ENCODE measurements at regions not wholly inside any gene's neighbourhood (a gene's known extent, or its start where the extent isn't known, plus 50 kb on each side); places are given as distances from the start of the nearest gene placed in this dataset.

DNA sequence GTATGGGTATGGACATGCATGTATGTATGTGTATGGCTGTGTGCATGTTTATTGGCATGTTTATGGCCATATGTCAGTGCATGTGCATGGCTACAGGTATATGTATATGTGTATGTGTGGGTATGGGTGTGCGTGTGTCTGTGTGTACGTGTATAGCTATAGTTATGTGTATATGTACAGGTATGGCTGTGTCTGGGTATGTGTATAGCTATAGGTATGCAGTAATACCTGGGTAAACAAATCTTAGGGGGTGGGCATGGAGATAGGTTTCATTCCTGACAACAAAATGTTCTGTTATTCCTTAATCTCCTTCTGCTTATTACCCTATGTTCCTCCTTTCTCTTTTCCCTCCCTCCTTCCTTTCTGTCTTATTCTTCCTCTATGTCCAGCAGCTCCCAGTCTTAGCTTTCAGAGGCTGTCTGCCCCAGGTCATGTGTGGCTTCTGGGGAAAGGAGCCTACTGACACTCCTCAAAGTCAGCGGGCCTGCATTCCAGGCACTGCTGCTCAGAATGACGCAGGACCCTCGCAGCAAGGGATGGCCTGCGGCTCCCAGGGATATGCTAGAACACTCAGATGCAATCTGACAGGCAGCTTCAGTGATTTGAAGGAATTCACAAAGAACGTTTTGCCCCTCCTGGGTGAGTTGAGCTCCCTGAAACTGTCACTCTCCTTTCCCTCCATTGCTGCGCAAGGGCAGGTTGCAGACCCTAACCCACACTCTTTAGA, 139.3 kb upstream of the PHACTR1 start:
- Histone ChIP-seq H3K4me1 (no peaks in the 10 kb centered on the region), H3K4me3 (no peak overlapping the region), H3K27ac (no peak overlapping the region), H3K9me3 (no peaks in the 10 kb centered on the region), H3K27me3 (no peaks in the 10 kb centered on the region), H3K36me3 (no peaks in the 10 kb centered on the region)
- ATAC-seq (no peak), FAIRE-seq (no peak), DNase-seq (no peak)
- TF ChIP-seq, protein P1, sequence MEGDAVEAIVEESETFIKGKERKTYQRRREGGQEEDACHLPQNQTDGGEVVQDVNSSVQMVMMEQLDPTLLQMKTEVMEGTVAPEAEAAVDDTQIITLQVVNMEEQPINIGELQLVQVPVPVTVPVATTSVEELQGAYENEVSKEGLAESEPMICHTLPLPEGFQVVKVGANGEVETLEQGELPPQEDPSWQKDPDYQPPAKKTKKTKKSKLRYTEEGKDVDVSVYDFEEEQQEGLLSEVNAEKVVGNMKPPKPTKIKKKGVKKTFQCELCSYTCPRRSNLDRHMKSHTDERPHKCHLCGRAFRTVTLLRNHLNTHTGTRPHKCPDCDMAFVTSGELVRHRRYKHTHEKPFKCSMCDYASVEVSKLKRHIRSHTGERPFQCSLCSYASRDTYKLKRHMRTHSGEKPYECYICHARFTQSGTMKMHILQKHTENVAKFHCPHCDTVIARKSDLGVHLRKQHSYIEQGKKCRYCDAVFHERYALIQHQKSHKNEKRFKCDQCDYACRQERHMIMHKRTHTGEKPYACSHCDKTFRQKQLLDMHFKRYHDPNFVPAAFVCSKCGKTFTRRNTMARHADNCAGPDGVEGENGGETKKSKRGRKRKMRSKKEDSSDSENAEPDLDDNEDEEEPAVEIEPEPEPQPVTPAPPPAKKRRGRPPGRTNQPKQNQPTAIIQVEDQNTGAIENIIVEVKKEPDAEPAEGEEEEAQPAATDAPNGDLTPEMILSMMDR (IDR thresholded peaks at IDR 0.05): no peak
- intact Hi-C loops (cut with DNase I): no loop called here
- 78% methylated on average over 8 of the region's 8 CpGs for WGBS, 2 donors

DNA sequence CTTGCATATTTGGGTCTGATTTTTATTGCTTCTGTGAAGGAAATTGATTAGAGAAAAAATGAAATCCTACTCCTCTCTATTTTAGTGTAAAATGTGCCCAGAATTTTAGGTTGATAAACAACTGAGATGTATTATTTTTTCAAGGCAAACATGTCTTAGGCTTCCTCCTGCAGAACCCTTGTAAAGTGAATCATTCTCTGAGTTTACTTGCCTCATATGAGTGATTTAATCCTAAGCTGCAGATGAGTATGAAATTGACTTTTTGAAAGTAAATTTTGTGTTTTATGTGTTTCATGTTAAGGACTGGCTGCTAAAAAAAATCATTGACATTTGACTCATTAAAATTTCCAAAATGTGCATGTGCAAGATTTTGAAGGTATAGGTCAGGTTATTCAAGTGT, 138.5 kb upstream of the PHACTR1 start:
- TF ChIP-seq, protein P1 (IDR thresholded peaks at IDR 0.05): no peak
- no peak overlapping the region for H3K27ac ChIP-seq
- no peak overlapping the region for H3K4me3 ChIP-seq
- no peaks in the 10 kb centered on the region for H3K27me3 ChIP-seq
- no peaks in the 10 kb centered on the region for H3K9me3 ChIP-seq
- DNase-seq: no peak
- FAIRE-seq: no peak
- intact Hi-C loops (cut with DNase I): no loop called here
- H3K4me1 ChIP-seq: no peaks in the 10 kb centered on the region
- no peak for ATAC-seq
- H3K36me3 ChIP-seq: no peaks in the 10 kb centered on the region

DNA sequence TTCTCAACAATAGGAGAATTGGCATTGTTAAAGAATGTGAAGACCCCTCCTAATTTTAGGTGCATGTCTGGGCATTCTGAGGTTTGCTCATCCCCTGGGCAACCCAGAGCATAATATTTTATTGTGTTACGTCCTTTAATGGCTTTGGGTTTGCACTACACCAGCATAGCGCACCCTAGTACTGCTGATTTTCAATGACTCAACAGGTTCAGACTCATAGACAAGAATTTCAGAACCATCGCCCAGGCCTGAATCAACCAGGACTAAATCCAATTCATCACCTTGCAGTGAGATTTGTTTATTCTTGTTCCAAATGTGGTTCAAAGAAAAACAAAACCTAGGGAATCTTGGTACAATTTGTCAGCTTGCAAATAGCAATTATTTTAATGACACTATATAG, 137.8 kb upstream of the PHACTR1 start:
- FAIRE-seq (no peak), DNase-seq (no peak), ATAC-seq (no peak)
- Histone ChIP-seq H3K4me3 (no peak overlapping the region), H3K9me3 (no peaks in the 10 kb centered on the region), H3K27ac (no peak overlapping the region), H3K36me3 (no peaks in the 10 kb centered on the region), H3K4me1 (no peaks in the 10 kb centered on the region), H3K27me3 (no peaks in the 10 kb centered on the region)
- TF ChIP-seq, protein P1 (IDR thresholded peaks at IDR 0.05): no peak
- WGBS, 2 donors: 89 to 96% methylated on average over 3 of the region's 3 CpGs
- intact Hi-C loops (cut with DNase I): no loop called here

DNA sequence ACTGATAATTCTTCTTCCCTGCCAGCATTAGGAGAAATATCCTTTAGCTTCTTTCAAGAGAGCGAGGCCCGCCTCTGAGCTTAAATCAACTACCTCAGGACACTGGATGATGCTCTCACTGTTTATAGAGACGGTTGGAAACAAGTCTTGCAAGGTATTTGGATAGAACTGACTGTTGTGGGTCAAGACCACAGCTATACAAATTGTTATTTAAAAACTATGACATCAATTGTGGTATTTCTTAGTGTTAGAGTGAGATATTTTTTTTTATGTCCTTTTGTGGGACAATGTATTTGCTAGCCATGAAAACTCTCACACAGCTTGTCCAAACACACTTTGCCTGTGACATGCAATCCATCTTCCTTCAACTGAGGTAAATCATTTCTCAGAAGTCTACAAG, 136.3 kb upstream of the PHACTR1 start:
- Histone ChIP-seq H3K4me3 (no peak overlapping the region), H3K4me1 (no peaks in the 10 kb centered on the region), H3K27ac (no peak overlapping the region), H3K9me3 (no peaks in the 10 kb centered on the region), H3K36me3 (no peaks in the 10 kb centered on the region), H3K27me3 (no peaks in the 10 kb centered on the region)
- ATAC-seq (no peak), DNase-seq (no peak), FAIRE-seq (no peak)
- TF ChIP-seq, protein P1 (IDR thresholded peaks at IDR 0.05): no peak
- intact Hi-C loops (cut with DNase I): no loop called here
- WGBS, 2 donors: 81 to 83% methylated on average over 3 of the region's 3 CpGs

DNA sequence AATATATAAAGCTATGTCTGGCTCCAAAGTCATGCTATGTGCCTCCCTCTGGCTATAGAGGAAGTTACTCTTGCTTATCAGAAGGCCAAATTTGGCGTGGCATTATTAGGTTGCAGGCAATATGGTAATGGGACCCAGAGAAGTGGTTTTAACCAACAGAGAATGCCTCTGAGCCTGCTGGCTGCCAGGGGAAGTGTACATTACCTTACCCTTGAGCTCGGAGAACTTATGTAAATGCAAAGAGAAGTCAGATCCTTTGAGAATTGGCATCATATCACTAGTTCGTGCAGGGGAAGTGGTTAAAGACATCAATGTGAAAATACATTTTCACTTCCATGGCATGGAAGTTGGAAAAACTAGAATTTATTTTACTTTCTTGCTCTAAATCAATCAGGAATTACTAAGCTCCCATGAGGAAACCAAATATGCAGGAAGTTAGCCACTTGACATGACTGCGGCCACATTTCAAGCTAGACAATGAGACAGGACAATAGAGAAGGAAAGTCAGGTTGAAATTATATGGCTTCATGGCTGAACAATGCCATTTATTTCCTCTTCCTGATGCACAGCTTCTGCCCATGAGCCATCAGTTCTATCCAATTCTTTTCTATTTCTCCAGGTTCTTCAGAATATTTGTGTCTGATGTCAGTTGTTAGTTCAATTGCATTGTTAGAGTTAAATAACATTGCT, 134.0 kb upstream of the PHACTR1 start:
- FAIRE-seq: no peak
- TF ChIP-seq, protein P1 (IDR thresholded peaks at IDR 0.05): no peak
- no peak overlapping the region for H3K4me3 ChIP-seq
- H3K9me3 ChIP-seq: no peaks in the 10 kb centered on the region
- H3K36me3 ChIP-seq: no peaks in the 10 kb centered on the region
- H3K27me3 ChIP-seq: no peaks in the 10 kb centered on the region
- no peaks in the 10 kb centered on the region for H3K4me1 ChIP-seq
- no peak overlapping the region for H3K27ac ChIP-seq
- intact Hi-C loops (cut with DNase I): no loop called here
- 84 to 85% methylated on average over 4 of the region's 4 CpGs for WGBS, 2 donors
- no peak for ATAC-seq
- no peak for DNase-seq

Measured in pancreas (tissue), 10 donors.